Fibroblast of pulmonary artery (primary cell): ENCODE measurements at regions not wholly inside any gene's neighbourhood (a gene's known extent, or its start where the extent isn't known, plus 50 kb on each side); places are given as distances from the start of the nearest gene placed in this dataset.

Experiments
- DNase-seq: peaks from one replicate; pipeline ENCODE4 v3.0.0-alpha.2; 2010; ENCODE audit warnings: low read depth
- H3K4me3 ChIP-seq: replicated peaks from 2 replicates; pipeline ENCODE4 v1.5.1; 2011; ENCODE audit warnings: low read depth, mild to moderate bottlenecking, control low read depth, low read length, moderate library complexity
- CTCF ChIP-seq: IDR thresholded peaks from 2 replicates; pipeline ENCODE4 v1.5.1; 2011; ENCODE audit warnings: mild to moderate bottlenecking, control low read depth, low read length, inconsistent platforms; ENCODE audit errors: missing control alignments

- H3K4me3 ChIP-seq: no peak overlapping the region
- TF ChIP-seq CTCF: no peak
- DNase-seq: no peak
These were observed 77.0 kb upstream of the IFNAR2 start for GRCh38 chr21:33152732-33153130.

- no peak for DNase-seq
- TF ChIP-seq CTCF: no peak
These were observed 74.7 kb upstream of the IFNAR2 start for GRCh38 chr21:33155005-33155404.

GRCh38 chr21:33155422-33155821, 74.3 kb upstream of the IFNAR2 start:
- no peak overlapping the region for H3K4me3 ChIP-seq
- no peak for DNase-seq
- TF ChIP-seq CTCF: no peak

More at GRCh38 chr21:33155005-33155404, 74.7 kb upstream of the IFNAR2 start:
- no peak overlapping the region for H3K4me3 ChIP-seq

- H3K4me3 ChIP-seq: no peak overlapping the region
- peak; percentile 24 for DNase-seq
- no peak for TF ChIP-seq CTCF
These were observed 72.4 kb upstream of the IFNAR2 start for GRCh38 chr21:33157303-33157702.

GRCh38 chr21:33158654-33159053, 71.1 kb upstream of the IFNAR2 start:
- no peak for TF ChIP-seq CTCF
- no peak for DNase-seq
- H3K4me3 ChIP-seq: no peak overlapping the region

GRCh38 chr21:33162436-33162951, 67.2 kb upstream of the IFNAR2 start:
- no peak for DNase-seq
- no peak for TF ChIP-seq CTCF
- no peak overlapping the region for H3K4me3 ChIP-seq

GRCh38 chr21:33168886-33169285, 60.9 kb upstream of the IFNAR2 start:
- H3K4me3 ChIP-seq: no peak overlapping the region
- no peak for TF ChIP-seq CTCF
- DNase-seq: no peak
